Fibroblast of mammary gland (primary cell): ENCODE measurements at regions not wholly inside any gene's neighbourhood (a gene's known extent, or its start where the extent isn't known, plus 50 kb on each side); places are given as distances from the start of the nearest gene placed in this dataset.

ENCODE experiments used
- DNase-seq: peaks from one replicate; pipeline ENCODE4 v3.0.0-alpha.2; 2010; ENCODE audit warnings: low read depth
- H3K4me3 ChIP-seq: 2 replicates; pipeline ENCODE4 v1.5.1; 2011; ENCODE audit warnings: low read depth, mild to moderate bottlenecking, low read length, moderate library complexity; ENCODE audit not compliant: control insufficient read depth
- TF ChIP-seq, protein P1 (sequence below): conservative IDR thresholded peaks from 2 replicates; pipeline ENCODE4 v1.5.1; 2011; ENCODE audit warnings: low read depth, low read length, inconsistent platforms; ENCODE audit not compliant: control insufficient read depth, insufficient read depth

DNA sequence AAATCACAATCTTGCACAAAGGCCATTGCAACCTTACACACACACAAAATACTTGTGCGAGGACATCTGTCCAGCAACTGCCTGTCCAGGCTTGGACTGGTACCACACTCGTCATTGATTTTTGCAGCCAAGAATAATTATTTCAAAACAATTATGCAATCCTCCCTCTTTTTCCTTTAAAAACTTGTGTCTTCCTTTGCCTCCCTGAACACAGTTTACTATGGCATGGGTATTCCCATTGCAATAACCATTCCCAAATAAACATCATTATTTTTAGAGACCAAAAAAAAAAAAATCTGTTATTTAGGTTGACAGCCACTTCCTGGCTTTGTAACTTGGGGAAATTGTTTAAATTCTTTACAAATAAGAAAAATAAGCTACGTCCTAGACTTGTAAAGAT is 54.0 kb downstream of the C11orf91 start:
- no peak for DNase-seq
- TF ChIP-seq, protein P1, sequence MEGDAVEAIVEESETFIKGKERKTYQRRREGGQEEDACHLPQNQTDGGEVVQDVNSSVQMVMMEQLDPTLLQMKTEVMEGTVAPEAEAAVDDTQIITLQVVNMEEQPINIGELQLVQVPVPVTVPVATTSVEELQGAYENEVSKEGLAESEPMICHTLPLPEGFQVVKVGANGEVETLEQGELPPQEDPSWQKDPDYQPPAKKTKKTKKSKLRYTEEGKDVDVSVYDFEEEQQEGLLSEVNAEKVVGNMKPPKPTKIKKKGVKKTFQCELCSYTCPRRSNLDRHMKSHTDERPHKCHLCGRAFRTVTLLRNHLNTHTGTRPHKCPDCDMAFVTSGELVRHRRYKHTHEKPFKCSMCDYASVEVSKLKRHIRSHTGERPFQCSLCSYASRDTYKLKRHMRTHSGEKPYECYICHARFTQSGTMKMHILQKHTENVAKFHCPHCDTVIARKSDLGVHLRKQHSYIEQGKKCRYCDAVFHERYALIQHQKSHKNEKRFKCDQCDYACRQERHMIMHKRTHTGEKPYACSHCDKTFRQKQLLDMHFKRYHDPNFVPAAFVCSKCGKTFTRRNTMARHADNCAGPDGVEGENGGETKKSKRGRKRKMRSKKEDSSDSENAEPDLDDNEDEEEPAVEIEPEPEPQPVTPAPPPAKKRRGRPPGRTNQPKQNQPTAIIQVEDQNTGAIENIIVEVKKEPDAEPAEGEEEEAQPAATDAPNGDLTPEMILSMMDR: no peak
- no peak overlapping the region for H3K4me3 ChIP-seq

DNA sequence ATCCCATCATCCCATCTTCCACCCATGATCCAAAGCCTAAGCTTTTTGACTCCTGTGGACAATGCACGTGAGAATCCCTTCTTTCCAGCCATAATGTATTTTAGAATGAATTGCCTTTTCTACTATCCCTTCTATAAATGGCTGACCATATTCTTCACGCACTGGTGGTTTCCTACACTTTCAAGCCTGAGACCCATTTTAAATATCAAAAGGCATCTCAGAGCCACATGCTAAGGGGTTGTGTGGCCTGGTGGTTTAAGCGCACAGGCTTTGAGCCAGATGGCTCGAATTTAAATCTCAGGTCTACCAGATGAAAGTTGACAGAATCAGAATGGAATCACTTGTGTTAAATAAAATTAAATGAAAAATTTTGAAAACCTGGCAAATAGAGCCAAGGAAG is 54.5 kb downstream of the C11orf91 start:
- H3K4me3 ChIP-seq: no peak overlapping the region
- DNase-seq: no peak

DNA sequence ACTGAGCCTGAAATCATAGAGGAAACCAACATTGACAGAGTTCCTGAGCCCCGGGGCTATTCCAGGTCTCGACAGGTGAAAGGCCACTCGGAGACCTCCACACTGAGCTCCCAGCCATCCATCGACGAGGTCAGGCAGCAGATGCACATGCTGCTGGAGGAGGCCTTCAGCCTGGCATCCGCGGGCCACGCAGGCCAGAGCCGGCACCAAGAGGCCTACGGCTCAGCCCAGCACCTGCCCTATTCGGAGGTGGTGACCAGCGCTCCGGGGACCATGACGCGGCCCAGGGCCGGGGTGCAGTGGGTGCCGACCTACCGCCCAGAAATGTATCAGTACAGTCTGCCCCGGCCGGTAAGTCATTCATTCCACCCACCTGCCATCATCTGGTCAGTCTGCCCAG is 54.9 kb downstream of the C11orf91 start:
- no peak overlapping the region for H3K4me3 ChIP-seq
- DNase-seq: no peak
- TF ChIP-seq, protein P1: no peak

More for the DNA sequence above, 54.5 kb downstream of the C11orf91 start:
- TF ChIP-seq, protein P1: no peak

DNA sequence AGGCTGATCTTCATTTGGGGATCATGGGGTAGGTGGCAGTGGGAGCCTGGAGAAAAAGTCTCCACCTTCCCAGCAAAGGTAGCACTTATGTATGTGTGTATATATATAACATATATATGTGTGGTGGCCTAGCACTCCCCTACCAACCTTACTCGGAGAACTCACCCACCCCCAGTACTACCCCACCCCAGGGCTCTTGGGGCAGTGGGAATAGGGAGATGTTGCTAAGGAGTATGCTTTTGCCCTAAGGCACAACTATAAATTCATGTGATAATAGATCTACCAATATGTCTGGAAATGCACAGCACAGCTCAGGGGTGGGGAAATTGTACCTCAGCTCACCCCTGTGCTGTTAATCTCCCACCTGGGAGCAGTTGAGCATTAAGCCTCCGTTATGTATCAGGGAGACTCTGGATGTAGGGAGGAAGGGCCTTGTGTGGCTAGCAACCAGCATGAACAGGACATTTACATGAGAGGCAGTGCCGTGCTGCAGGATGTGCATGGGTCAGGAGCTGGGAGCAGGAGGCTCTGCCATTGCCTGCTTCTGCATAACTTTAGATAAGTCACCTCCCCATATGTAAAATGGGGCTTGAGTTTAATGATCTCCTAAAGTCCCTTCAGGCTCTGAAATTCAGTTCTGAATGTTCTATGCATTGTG is 57.3 kb downstream of the C11orf91 start:
- no peak for DNase-seq
- TF ChIP-seq, protein P1: no peak
- no peak overlapping the region for H3K4me3 ChIP-seq

DNA sequence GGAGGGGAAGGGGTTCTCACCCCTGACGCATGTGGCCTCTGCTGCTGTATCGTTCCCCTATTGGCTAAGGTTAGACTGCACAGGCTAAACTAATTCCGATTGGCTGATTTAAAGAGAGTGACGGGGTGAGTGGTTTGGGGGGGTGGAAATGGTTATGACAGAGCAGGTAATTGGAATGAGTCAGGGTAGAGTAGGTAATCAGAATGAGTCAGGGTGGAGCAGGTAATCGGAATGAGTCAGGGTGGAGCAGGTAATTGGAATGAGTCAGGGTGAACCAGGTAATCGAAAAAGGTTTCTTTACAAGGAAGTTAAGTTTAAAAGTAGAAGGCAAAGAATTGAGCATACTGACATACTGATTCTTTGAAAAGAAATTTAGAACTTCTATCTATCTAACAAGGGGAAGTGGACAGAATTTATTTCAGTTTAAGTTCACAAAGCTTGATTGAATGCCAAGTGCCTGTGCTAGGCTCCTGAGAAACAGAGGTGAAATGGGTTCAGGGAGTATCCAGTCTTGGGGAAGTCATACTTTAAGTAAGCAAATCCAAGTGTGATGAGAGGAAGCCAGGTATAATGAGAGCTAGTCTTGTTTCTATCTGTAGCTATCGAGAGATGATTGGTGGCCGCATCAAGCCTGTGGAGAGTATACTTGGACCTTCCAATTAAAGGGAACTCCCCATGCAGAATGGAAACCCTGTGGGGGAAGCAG is 58.0 kb downstream of the C11orf91 start:
- no peak for DNase-seq
- no peak overlapping the region for H3K4me3 ChIP-seq
- TF ChIP-seq, protein P1: no peak

DNA sequence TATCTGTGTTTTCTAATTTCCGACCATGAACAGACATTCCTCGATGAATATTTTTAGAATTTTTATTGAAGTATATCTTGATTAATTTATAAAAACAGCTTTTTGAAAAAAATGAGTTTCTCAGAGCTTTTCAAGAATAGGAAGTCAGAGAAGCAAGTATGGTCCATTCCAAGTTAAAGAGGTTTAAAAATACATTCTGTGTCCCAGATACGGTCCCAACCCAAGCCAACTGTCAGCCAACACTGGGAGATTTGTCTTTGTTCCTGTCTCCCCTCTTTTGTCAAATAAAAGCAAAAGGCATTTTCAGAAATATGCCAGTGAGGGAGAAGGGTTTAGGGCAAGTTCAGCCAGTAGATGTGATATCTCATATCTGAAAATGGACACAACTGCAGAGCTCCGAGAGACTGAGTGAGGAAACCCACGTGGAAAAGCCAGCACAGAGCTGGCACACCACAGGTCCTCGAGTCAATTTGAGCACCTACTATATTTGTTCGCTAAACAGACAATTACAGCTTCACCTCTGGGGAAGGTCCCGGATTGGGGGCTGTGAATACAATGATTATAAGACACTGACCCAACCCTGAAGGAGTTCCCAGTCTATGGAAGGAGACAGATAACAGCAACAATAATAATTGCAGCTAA is 59.8 kb downstream of the C11orf91 start:
- TF ChIP-seq, protein P1: no peak
- no peak overlapping the region for H3K4me3 ChIP-seq
- no peak for DNase-seq
